ENCODE measurements at regions not wholly inside any gene's neighbourhood (a gene's known extent, or its start where the extent isn't known, plus 50 kb on each side); places are given as distances from the start of the nearest gene placed in this dataset.
"Not testable (repeated sequence)": the region's sequence is repeated elsewhere in the genome, so short reads cannot be mapped to it uniquely, and the experiment has no call there.

GRCh38 chr22:47860907-47861306 is 1098.5 kb downstream of the TBC1D22A start:
- TF ChIP-seq CTCF, POLR2A, POLR2AphosphoS5, EP300 (IDR thresholded peaks at IDR 0.05): not testable (repeated sequence)
